ENCODE measurements at regions not wholly inside any gene's neighbourhood (a gene's known extent, or its start where the extent isn't known, plus 50 kb on each side); places are given as distances from the start of the nearest gene placed in this dataset.

DNA sequence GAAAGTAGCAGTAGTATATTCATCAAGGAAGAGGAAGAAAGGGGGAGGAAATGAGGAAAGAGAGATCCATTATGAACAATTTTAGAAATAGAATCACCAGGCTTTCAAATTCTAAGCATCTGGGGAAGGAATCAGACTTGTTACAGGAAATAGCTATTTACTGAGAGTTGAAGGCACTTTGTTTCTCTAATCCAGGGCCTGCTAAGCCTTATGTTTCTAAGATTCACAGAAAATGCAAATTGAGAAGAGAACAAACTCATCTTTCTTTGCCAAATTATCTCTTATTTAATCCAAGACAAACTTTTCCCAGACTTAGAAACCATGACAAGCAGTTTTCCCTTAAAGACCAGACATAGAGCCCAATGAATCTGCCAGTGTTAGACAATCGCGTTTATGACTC, 528.0 kb upstream of the NMUR2 start:
- TF ChIP-seq MYC (IDR thresholded peaks at IDR 0.05; ENCODE audit: insufficient read depth, insufficient read length, insufficient replicate concordance, low read length, severe bottlenecking) (no peak), SREBF1 (IDR thresholded peaks at IDR 0.05; ENCODE audit: low read length) (no peak), POLR2A (IDR thresholded peaks at IDR 0.05; ENCODE audit: low read depth, low read length) (no peak), NFIC (IDR thresholded peaks at IDR 0.05; ENCODE audit: low read depth, low read length) (no peak), DPF2 (IDR thresholded peaks at IDR 0.05) (no peak), JUND (IDR thresholded peaks at IDR 0.05; ENCODE audit: low read depth, low read length) (no peak), ZNF207 (IDR thresholded peaks at IDR 0.05; ENCODE audit: borderline replicate concordance) (no peak)
- TF ChIP-seq, protein P1, sequence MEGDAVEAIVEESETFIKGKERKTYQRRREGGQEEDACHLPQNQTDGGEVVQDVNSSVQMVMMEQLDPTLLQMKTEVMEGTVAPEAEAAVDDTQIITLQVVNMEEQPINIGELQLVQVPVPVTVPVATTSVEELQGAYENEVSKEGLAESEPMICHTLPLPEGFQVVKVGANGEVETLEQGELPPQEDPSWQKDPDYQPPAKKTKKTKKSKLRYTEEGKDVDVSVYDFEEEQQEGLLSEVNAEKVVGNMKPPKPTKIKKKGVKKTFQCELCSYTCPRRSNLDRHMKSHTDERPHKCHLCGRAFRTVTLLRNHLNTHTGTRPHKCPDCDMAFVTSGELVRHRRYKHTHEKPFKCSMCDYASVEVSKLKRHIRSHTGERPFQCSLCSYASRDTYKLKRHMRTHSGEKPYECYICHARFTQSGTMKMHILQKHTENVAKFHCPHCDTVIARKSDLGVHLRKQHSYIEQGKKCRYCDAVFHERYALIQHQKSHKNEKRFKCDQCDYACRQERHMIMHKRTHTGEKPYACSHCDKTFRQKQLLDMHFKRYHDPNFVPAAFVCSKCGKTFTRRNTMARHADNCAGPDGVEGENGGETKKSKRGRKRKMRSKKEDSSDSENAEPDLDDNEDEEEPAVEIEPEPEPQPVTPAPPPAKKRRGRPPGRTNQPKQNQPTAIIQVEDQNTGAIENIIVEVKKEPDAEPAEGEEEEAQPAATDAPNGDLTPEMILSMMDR (IDR thresholded peaks at IDR 0.05 in 2 of 3, conservative IDR thresholded peaks at IDR 0.05 in 1 of 3; ENCODE audit: control insufficient read depth in 2 of 3, extremely low read depth in 1 of 3, insufficient read depth in 1 of 3, low read depth in 3 of 3, low read length in 3 of 3): no peak
- TF ChIP-seq, protein P2, sequence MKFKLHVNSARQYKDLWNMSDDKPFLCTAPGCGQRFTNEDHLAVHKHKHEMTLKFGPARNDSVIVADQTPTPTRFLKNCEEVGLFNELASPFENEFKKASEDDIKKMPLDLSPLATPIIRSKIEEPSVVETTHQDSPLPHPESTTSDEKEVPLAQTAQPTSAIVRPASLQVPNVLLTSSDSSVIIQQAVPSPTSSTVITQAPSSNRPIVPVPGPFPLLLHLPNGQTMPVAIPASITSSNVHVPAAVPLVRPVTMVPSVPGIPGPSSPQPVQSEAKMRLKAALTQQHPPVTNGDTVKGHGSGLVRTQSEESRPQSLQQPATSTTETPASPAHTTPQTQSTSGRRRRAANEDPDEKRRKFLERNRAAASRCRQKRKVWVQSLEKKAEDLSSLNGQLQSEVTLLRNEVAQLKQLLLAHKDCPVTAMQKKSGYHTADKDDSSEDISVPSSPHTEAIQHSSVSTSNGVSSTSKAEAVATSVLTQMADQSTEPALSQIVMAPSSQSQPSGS (IDR thresholded peaks at IDR 0.05; ENCODE audit: low read length): no peak
